ENCODE measurements at regions not wholly inside any gene's neighbourhood (a gene's known extent, or its start where the extent isn't known, plus 50 kb on each side); places are given as distances from the start of the nearest gene placed in this dataset.

- Histone ChIP-seq H3K9me3 (no peaks in the 10 kb centered on the region), H3K27ac (no peak overlapping the region), H3K27me3 (replicated peaks; ENCODE audit: insufficient read depth) (no peaks in the 10 kb centered on the region), H3K36me3 (no peaks in the 10 kb centered on the region), H3K4me3 (no peak overlapping the region), H3K4me1 (replicated peaks) (no peaks in the 10 kb centered on the region)
- no peak for DNase-seq (ENCODE audit: low spot score)
- TF ChIP-seq POLR2AphosphoS5 (IDR thresholded peaks at IDR 0.05) (no peak), POLR2A (IDR thresholded peaks at IDR 0.05) (no peak)
- 86% methylated on average over 5 of the region's 5 CpGs for WGBS
- intact Hi-C loops (cut with DNase I) = no loop called here
Measured at GRCh38 chr1:24261977-24262376, 57.2 kb upstream of the GRHL3 start.

GRCh38 chr1:24258735-24259424 lies 60.3 kb upstream of the GRHL3 start:
- Histone ChIP-seq H3K4me3 (no peak overlapping the region), H3K9me3 (no peaks in the 10 kb centered on the region), H3K27me3 (replicated peaks; ENCODE audit: insufficient read depth) (no peaks in the 10 kb centered on the region), H3K27ac (no peak overlapping the region), H3K4me1 (replicated peaks) (no peaks in the 10 kb centered on the region), H3K36me3 (no peaks in the 10 kb centered on the region)
- TF ChIP-seq POLR2A (IDR thresholded peaks at IDR 0.05) (no peak), CTCF (IDR thresholded peaks at IDR 0.05) (no peak)
- WGBS = 95% methylated on average over 16 of the region's 16 CpGs
- no peak for DNase-seq (ENCODE audit: low spot score)
- intact Hi-C loops (cut with DNase I) = no loop called here

- no peaks in the 10 kb centered on the region for H3K27me3 ChIP-seq (replicated peaks; ENCODE audit: insufficient read depth)
- no peaks in the 10 kb centered on the region for H3K9me3 ChIP-seq
- no peak for TF ChIP-seq POLR2AphosphoS5 (IDR thresholded peaks at IDR 0.05)
- no peak for TF ChIP-seq CTCF (IDR thresholded peaks at IDR 0.05)
- TF ChIP-seq POLR2A (IDR thresholded peaks at IDR 0.05) = no peak
- H3K4me3 ChIP-seq = no peak overlapping the region
- 91% methylated on average over 2 of the region's 2 CpGs for WGBS
- intact Hi-C loops (cut with DNase I) = no loop called here
- H3K4me1 ChIP-seq (replicated peaks) = no peaks in the 10 kb centered on the region
- DNase-seq (ENCODE audit: low spot score) = no peak
- no peak overlapping the region for H3K27ac ChIP-seq
- no peaks in the 10 kb centered on the region for H3K36me3 ChIP-seq
Measured at GRCh38 chr1:24257373-24257772, 61.8 kb upstream of the GRHL3 start.

- no peaks in the 10 kb centered on the region for H3K27me3 ChIP-seq (replicated peaks; ENCODE audit: insufficient read depth)
- no peak overlapping the region for H3K27ac ChIP-seq
- DNase-seq (ENCODE audit: low spot score) = no peak
- no peaks in the 10 kb centered on the region for H3K36me3 ChIP-seq
- no peaks in the 10 kb centered on the region for H3K4me1 ChIP-seq (replicated peaks)
- no peaks in the 10 kb centered on the region for H3K9me3 ChIP-seq
- TF ChIP-seq CTCF (IDR thresholded peaks at IDR 0.05) = no peak
- no peak for TF ChIP-seq POLR2AphosphoS5 (IDR thresholded peaks at IDR 0.05)
- no peak for TF ChIP-seq POLR2A (IDR thresholded peaks at IDR 0.05)
- intact Hi-C loops (cut with DNase I) = no loop called here
- 76% methylated on average over 2 of the region's 2 CpGs for WGBS
- no peak overlapping the region for H3K4me3 ChIP-seq
Measured at GRCh38 chr1:24256687-24257086, 62.5 kb upstream of the GRHL3 start.

GRCh38 chr1:24255226-24255625 lies 63.9 kb upstream of the GRHL3 start:
- no peaks in the 10 kb centered on the region for H3K9me3 ChIP-seq
- WGBS = 87% methylated on average over 7 of the region's 7 CpGs
- no peak overlapping the region for H3K27ac ChIP-seq
- no peak for DNase-seq (ENCODE audit: low spot score)
- H3K36me3 ChIP-seq = no peaks in the 10 kb centered on the region
- no peak for TF ChIP-seq CTCF (IDR thresholded peaks at IDR 0.05)
- no peak for TF ChIP-seq POLR2AphosphoS5 (IDR thresholded peaks at IDR 0.05)
- TF ChIP-seq POLR2A (IDR thresholded peaks at IDR 0.05) = no peak
- intact Hi-C loops (cut with DNase I) = no loop called here
- no peak overlapping the region for H3K4me3 ChIP-seq
- H3K4me1 ChIP-seq (replicated peaks) = no peaks in the 10 kb centered on the region
- H3K27me3 ChIP-seq (replicated peaks; ENCODE audit: insufficient read depth) = no peaks in the 10 kb centered on the region
